A673 (cell line): ENCODE measurements at regions not wholly inside any gene's neighbourhood (a gene's known extent, or its start where the extent isn't known, plus 50 kb on each side); places are given as distances from the start of the nearest gene placed in this dataset.

Experiments used
- BruUV-seq: library from RNA; stranded (reverse); fragments of 400-500 nt; replicated peaks from 2 replicates; lab custom pipeline; 2021; lab: Mats Ljungman, UMichigan
- CTCF ChIA-PET: fragments of 300-600 bp; sonication (Branson Sonifier 250); formaldehyde crosslinking; loops from one replicate; lab custom pipeline; 2022; ENCODE audit warnings: antibody characterized with exemption; lab: Charles Lee
- POLR2A ChIA-PET: fragments of 300-600 bp; sonication (Branson Sonifier 250); formaldehyde crosslinking; loops from one replicate; lab custom pipeline; 2022; ENCODE audit warnings: antibody characterized with exemption; ENCODE audit not compliant: low non-redundant PET; lab: Charles Lee
- DNase-seq: peaks from one replicate; pipeline ENCODE4 v3.0.0-alpha.2; 2015; ENCODE audit warnings: low spot score
- H3K27ac ChIP-seq: fragments of 200-600 bp; sonication (generic); 2 replicates; pipeline ENCODE4 v1.5.1; 2016; ENCODE audit warnings: mixed run types, low read depth, mild to moderate bottlenecking, mixed read lengths, antibody characterized with exemption, low read length; ENCODE audit not compliant: poor library complexity, severe bottlenecking
- H3K27me3 ChIP-seq: fragments of 200-600 bp; sonication (generic); replicated peaks from 2 replicates; pipeline ENCODE4 v1.6.1; 2017; ENCODE audit warnings: mixed run types, low read depth, mild to moderate bottlenecking, mixed read lengths, antibody characterized with exemption, low read length; ENCODE audit not compliant: insufficient read depth, poor library complexity
- H3K36me3 ChIP-seq: fragments of 200-600 bp; sonication (generic); 2 replicates; pipeline ENCODE4 v1.6.1; 2016; ENCODE audit warnings: mixed run types, mild to moderate bottlenecking, mixed read lengths, antibody characterized with exemption, low read length; ENCODE audit not compliant: insufficient read depth, poor library complexity, severe bottlenecking
- H3K4me1 ChIP-seq: fragments of 200-600 bp; sonication (generic); 2 replicates; pipeline ENCODE4 v1.6.1; 2017; ENCODE audit warnings: mixed run types, mild to moderate bottlenecking, mixed read lengths, antibody characterized with exemption, low read length; ENCODE audit not compliant: insufficient read depth, poor library complexity, severe bottlenecking
- H3K4me3 ChIP-seq: fragments of 200-600 bp; sonication (generic); 2 replicates; pipeline ENCODE4 v1.5.1; 2016; ENCODE audit warnings: low read depth, mixed run types, mild to moderate bottlenecking, mixed read lengths, low read length; ENCODE audit not compliant: poor library complexity, severe bottlenecking
- H3K9me3 ChIP-seq: fragments of 200-600 bp; sonication (generic); 2 replicates; pipeline ENCODE4 v1.6.1; 2016; ENCODE audit warnings: mixed run types, low read depth, mild to moderate bottlenecking, mixed read lengths, antibody characterized with exemption, low read length; ENCODE audit not compliant: poor library complexity, severe bottlenecking
- EZH2 ChIP-seq: fragments of 200-600 bp; sonication (generic); IDR thresholded peaks from 2 replicates; pipeline ENCODE4 v1.6.1; 2017; ENCODE audit warnings: borderline replicate concordance, low read depth, mild to moderate bottlenecking, mixed read lengths, antibody characterized with exemption, low read length; ENCODE audit not compliant: poor library complexity, severe bottlenecking
- intact Hi-C: fragments of 100-400 bp; cut with micrococcal nuclease; formaldehyde crosslinking; loops from one replicate; pipeline ENCODE4 v1.10.0; 2022; ENCODE audit not compliant: unreplicated experiment
- TF ChIP-seq, protein P1 (sequence below): fragments of 300-800, 200-600 bp; sonication (generic); conservative IDR thresholded peaks from 2 replicates; pipeline ENCODE4 v1.5.1; 2017; ENCODE audit warnings: low read depth, mild to moderate bottlenecking, antibody characterized with exemption, low read length, moderate library complexity, mixed read lengths

- Histone ChIP-seq H3K27ac (no peak overlapping the region), H3K4me3 (no peak overlapping the region), H3K9me3 (no peaks in the 10 kb centered on the region), H3K4me1 (no peaks in the 10 kb centered on the region), H3K27me3 (no peaks in the 10 kb centered on the region), H3K36me3 (no peaks in the 10 kb centered on the region)
- POLR2A ChIA-PET: interaction anchor here (0.6 kb wide), 1 partner anchor 1570 kb away, joined by 5 read pairs; no protein-coding TSS in a partner anchor
- no TSS peak for BruUV-seq
- CTCF ChIA-PET: no interaction called here
- intact Hi-C loops: no loop called here
- TF ChIP-seq EZH2: no peak
- TF ChIP-seq, protein P1, sequence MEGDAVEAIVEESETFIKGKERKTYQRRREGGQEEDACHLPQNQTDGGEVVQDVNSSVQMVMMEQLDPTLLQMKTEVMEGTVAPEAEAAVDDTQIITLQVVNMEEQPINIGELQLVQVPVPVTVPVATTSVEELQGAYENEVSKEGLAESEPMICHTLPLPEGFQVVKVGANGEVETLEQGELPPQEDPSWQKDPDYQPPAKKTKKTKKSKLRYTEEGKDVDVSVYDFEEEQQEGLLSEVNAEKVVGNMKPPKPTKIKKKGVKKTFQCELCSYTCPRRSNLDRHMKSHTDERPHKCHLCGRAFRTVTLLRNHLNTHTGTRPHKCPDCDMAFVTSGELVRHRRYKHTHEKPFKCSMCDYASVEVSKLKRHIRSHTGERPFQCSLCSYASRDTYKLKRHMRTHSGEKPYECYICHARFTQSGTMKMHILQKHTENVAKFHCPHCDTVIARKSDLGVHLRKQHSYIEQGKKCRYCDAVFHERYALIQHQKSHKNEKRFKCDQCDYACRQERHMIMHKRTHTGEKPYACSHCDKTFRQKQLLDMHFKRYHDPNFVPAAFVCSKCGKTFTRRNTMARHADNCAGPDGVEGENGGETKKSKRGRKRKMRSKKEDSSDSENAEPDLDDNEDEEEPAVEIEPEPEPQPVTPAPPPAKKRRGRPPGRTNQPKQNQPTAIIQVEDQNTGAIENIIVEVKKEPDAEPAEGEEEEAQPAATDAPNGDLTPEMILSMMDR: no peak
- no peak for DNase-seq
These were observed 108.0 kb downstream of the SNX5 start for GRCh38 chr20:17860301-17861197.

DNA sequence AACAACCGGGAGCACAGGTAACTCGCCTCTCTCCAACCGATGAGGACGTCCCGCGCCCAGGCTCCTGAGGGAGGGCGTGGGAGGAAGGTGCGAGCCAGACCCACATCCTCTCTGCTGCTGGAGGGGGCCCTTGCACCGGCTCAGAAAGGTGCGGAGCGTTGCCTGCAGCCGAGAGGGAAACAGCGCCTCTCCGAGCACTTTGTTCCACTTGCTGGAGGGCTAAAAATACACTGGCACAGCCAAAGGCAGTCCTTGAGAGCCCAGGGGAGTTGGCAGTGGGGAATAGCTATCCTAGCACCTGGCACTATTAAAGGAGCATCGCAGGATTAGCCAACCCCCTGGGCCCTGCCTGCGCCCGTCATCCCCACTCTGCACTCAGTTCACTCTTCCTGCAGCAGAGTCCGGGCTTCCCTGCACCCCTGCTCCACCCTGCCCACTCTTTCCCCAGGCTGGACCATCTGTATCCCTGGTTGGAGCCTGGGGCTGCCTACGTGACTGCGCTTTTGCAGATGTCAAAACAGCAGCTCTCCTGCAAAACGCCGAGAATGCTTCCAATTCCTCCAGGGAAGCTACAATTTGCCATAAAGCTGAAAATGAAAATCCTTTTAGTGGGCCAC is 108.9 kb downstream of the SNX5 start:
- Histone ChIP-seq H3K27ac (no peak overlapping the region), H3K27me3 (no peaks in the 10 kb centered on the region), H3K4me3 (no peak overlapping the region), H3K4me1 (no peaks in the 10 kb centered on the region), H3K36me3 (no peaks in the 10 kb centered on the region), H3K9me3 (no peaks in the 10 kb centered on the region)
- TF ChIP-seq, protein P1: no peak
- no peak for TF ChIP-seq EZH2
- ChIA-PET POLR2A (no interaction called here), CTCF (no interaction called here)
- BruUV-seq: no TSS peak
- DNase-seq: no peak
- intact Hi-C loops: no loop called here

DNA sequence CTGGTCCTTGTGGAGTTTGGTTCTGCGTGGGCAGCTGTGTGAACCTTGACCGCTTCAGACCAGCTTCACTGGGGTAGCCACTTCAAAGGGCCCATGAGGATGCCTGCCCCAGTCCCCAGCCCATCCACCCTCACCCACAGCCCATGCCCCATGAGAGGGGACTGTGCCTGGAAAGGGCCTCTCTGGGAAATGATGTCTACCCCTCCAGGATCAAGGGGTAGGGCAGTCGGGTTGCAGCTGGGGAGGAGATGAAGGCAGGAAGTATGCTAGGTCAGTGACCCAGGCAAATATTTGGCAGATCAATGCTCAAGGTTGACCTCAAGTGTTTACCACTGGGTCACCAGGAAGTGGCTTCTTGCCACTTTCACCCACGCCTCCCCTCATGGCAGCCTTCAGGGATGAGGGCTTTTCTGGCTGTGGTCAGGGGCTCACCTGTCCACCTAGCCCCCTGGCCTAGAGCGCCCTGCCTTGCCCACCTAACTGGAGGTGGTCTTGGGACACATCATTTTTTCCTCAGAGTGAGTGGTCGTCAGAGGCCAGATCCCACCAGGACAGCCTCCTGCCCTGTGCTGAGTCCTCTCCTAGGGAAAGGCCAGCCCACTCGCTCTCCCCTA is 109.5 kb downstream of the SNX5 start:
- H3K4me1 ChIP-seq: no peaks in the 10 kb centered on the region
- H3K36me3 ChIP-seq: no peaks in the 10 kb centered on the region
- POLR2A ChIA-PET: no interaction called here
- BruUV-seq: no TSS peak
- CTCF ChIA-PET: no interaction called here
- no peak for TF ChIP-seq EZH2
- TF ChIP-seq, protein P1: no peak
- intact Hi-C loops: no loop called here
- DNase-seq: no peak
- no peaks in the 10 kb centered on the region for H3K27me3 ChIP-seq
- H3K27ac ChIP-seq: no peak overlapping the region
- H3K9me3 ChIP-seq: no peaks in the 10 kb centered on the region
- no peak overlapping the region for H3K4me3 ChIP-seq
